NCI-H146 treated with DMSO at 0.1 percent for 48 hours (cell line): ENCODE measurements at regions not wholly inside any gene's neighbourhood (a gene's known extent, or its start where the extent isn't known, plus 50 kb on each side); places are given as distances from the start of the nearest gene placed in this dataset.
"Not testable (repeated sequence)": the region's sequence is repeated elsewhere in the genome, so short reads cannot be mapped to it uniquely, and the experiment has no call there.

Experiments
- DNase-seq: peaks from one replicate; lab custom pipeline; 2025; ENCODE audit not compliant: unreplicated experiment; lab: John Stamatoyannopoulos, UW

DNA sequence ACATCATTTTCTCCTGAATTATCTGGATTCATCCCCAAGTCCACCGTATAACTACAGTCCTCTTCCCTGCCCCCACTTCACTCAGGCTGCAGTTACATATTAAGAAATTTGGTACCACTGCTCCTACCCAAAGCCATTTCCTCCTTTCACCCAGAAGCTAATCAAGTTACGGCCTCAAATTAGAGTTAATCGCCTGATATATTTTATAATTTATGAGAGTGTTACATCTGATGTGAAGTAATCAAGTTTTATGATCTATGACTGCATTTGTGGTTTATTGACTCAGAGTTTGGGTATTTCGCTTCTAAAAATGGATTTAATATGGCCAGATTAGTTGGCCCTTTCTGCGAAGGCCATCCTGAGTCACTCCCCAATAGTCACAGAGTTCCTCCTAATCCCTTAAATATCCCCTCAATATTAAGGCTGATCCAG, 223.6 kb upstream of the KIF2A start:
- no peak for DNase-seq

DNA sequence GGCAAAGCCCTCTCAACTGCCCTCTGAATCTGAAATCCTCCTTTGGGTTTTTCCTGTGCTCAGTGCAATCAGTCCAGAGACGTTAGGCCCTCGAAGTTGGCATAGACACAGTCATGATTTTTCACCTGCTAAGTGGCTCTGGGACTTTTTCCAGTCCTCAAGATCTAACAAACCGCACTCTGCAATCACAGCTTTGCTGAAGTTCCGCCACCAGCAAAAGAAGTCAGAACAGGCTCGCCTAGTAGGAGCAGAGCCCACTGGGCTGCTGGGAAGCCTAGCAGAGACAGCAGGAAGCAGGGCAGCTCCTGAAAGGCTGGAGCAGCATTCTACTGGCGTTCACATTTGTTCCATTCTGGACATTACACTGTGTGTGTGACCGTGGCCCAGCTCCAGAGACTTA, 222.8 kb upstream of the KIF2A start:
- DNase-seq, result no peak

DNA sequence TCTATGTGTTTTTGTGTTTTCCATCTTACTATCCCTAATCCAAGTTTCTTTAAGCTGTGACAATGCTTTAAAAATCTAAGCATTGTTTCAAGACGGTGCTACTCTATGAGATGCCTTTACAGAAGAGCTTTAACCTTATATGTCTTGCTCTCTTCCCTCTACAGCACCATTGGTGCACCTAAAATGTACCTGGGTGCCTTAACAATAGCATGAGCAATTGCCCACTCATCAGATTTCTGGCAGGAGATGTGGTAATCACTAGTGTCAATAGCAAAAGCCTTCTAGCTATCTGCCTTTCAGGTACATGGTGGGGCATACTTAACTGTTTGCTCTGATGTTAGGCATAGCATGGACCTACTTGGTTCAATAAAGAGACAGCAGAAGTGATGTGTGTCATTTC, 222.3 kb upstream of the KIF2A start:
- DNase-seq, result no peak

DNA sequence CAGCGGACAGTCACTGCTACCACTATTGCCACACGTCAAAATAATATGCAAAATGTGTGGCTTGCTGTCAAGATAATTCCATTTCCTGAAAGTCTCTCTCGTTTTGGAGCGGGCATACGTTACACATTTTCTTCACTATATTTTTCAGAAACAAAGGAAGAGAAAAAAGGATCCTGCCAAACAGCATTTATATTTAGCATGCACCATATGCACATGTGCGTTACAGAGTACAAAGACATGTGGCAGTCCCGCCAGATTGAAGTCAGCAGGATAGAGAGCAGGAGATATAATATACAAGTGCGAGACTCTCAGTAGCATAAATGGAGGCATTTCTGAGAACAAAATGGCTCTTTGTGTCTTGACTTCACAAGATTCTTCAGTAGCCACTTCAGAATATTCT, 221.6 kb upstream of the KIF2A start:
- DNase-seq, result no peak

DNA sequence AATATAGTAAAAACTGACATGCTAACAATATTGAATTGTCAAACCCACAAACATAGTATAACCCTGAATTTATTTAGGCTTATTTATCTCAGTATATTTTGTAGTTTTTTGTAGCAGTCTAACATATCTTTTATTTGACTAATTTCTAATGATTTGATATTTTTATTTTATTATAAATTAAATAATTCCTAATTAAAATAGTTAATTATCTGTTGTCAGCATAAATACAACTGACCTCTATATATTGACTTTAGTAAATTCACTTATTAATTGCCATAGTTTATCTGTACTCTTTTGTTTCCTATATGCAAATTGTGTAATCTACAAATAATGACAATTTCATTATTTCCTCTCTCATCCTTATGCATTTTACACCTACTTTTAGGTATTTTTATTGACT, 215.1 kb upstream of the KIF2A start:
- DNase-seq, result no peak

DNA sequence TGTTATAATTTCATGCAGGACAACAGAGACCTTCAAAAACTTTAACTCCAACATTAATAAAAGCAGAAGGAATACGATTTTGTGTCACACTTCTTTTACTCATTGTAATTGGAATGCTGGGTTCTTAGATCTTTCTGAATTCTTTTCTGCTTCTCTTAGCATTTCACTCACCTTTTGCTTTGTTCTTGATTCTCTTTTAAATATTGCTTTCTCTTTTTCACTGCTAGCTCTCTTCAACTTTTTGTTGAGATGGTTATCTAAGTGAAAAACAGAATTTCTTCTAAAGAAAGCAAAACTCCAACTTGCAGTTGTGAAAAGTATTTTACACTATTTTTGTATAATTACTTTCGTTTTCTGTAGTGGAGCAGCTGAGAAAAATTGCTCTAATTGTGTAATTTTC, 212.6 kb upstream of the KIF2A start:
- DNase-seq, result no peak

DNA sequence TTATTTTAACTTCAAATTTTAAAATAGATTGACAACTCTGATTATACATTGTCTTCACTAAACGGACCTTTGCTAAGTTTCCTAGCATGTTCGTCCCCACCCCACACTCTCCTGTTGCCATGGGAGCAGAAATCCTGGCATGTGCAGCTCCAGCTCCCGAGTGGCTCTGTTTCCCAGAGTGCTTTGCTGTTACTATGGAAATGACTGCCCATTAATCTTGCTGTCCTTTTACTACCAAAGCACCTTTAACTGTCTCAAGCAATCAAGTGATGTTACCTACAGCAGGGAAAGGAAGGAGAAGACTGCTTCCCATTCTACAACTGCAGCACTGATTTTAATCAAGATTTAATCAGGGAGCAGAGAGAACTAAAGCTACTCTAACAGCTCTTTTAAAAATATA, 212.0 kb upstream of the KIF2A start:
- no peak for DNase-seq

DNA sequence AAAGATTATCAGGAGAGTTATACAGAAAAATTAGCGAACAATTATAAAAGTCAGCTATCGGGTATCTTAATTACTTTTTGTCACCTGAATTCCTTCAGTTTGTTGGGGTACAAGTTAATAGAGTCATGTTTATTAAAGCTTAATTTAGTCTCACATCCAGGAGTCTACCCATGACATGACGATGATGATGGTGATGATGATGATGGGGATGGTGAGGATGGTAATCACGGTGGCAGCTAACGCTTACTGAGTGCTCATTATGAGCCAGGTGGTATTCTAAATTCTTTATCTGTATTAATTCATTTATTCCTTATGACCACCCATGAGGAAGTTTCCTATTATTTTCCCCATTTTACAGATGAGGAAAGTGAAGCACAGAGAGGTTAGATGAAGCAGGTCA, 208.6 kb upstream of the KIF2A start:
- no peak for DNase-seq

DNA sequence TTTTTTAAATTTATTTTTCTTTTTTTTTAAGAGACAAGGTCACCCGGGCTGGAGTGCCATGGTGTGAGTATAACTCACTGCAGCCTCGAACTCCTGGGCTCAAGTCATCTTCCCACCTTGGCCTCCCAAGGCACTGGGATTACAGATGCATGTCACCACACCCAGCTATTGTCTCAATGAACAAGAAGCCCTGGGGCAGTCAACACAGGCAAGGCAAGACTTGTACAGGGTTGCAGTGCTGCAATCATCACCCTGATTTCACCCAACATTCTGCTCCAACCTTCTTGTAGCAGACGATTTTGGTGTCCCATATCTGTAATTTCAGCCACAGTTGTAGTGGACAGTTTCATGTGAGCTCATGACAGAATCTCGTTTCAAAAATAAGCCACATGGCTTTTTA, 205.8 kb upstream of the KIF2A start:
- no peak for DNase-seq

DNA sequence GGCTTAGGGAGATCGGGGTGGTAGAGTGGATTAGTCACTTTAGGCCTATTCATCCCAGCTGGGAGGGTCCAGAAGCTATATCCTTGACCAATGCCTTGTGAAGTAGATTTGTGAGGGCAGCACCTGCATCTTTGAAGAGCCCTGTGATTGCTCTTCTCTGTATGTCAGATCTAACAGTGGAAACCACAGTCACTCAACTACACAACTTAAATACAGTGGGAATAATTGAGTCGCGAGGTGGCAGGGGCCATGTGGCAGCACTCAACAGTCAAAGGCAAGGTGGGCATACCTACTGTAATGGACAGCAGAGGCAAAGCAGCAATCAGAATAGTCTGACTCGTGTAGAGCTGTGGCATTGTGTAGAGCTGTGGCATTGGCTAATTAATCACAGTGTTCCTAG, 202.1 kb upstream of the KIF2A start:
- not testable (repeated sequence) for DNase-seq

DNA sequence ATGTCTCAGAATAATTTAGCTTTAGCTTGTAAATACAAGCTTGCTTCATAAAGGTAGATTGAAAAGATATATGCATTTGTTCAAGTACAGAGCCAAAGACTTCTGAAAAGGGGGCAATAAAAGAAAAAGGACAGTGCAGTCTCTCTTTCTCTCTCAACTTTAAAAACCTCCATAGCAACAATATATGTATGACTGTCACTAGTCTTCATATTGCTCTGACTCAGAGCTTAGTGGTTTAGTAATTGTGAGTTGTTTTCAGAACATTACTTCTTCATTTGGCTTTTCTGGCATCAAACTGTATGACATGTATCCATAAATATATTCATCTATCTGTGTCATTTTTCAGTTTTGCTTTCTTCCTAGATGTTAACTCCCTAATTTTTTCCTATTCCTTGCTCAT, 194.6 kb upstream of the KIF2A start:
- no peak for DNase-seq

DNA sequence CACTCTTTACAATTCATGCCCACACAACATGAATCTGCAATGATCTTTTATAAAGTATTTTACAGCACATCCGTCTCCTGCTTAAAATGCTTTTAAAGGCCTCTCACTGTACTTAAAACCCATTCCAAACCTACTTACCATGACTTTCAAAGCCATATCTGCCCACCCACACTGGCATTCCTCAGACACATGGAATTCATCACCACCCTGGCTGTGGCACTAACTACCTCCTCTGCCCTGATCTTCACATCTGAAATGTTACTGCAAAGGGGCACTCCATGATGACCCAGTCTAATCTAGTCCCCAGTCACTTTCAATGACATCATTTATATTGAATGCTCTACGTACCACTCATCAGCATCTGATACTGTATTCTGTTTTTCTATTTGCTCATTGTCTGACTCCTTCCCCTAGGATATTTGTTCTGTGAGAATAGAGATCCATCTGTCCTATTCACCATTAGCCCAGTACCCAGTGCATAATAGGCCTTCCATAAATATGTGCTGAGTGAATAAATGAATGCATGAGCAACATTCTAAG, 193.2 kb upstream of the KIF2A start:
- DNase-seq, result no peak

DNA sequence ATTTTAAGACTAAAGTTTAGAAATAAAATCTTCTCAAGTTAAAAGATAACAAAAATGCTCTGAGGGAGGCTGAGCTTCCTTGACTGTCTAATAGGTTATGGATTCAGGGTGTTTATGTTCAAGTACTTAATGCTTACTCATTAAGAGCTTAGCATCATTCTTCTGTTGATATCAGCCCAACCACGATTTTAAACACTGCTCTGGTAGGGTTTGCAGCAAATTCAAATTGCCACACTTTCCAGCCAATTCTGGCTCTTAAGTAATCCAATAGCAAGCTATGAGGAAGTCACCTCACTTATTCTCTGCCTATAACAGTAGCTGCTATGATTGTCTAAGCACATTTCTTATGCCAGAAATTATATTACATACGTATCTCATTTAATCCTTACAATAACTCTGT, 191.0 kb upstream of the KIF2A start:
- DNase-seq, result no peak

DNA sequence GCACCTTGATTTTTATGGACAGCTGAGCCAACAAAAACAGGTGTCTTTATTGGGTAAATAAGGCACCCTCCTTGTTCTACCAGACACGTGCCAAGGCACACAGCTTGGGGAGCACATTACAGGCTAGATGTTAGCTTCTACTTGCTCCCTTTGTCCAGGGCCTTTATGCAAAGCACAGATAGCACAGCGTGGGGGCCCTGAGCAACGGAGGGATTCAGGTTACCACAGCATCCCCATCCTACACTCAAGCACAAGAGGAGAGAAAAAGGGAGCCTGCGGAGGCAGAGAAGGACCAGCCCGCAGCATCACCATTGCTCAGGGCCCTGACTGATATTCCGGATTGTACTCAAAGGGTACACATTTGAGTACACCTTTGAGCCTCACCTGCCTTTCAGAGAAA, 181.7 kb upstream of the KIF2A start:
- no peak for DNase-seq

DNA sequence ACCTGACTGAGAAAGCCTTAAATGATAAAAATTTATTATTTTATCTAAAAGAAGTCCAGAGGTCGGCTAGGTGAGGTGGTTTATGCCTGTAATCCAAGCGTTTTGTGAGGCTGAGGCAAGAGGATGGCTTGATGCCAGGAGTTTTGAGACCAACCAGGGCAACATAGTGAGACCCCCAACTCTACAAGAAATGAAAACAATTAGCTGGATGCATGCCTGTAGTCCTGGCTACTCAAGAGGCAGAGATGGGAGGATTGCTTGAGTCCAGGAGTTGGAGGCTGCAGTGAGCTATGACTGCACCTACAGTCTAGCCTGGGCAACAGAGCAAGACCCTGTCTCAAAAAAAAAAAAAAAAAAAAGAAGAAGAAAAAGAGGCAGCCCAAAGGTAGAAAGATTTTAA, 179.9 kb upstream of the KIF2A start:
- DNase-seq, result no peak

DNA sequence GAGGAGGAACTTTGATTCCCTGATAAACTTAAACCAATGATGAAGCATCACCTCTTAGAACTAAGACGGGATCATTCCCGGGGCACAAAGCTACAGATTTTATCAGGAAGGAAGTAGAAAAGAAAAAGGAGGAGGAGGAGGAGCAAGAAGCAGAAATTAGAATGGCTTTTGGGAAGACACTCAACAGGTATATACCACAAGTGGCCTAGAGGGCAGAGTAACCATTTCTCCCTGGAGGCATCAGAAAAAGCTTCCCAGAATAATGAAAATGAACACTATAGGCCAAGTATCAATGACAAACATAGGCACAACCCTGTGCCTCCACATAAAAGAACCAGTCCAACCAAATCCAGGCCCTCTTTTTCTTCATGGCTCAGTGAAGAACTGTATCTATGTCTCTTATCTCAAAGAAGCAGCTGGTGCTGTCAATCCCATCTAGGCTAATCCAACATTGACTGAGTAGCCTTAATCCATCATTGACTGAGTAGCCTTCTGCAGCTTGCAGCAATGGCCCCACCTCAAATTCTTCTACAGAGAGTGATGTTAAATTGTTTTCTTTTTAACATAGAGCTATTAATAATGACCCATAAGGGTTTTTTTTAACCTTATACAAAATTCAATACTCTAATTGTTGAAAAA, 178.8 kb upstream of the KIF2A start:
- no peak for DNase-seq

DNA sequence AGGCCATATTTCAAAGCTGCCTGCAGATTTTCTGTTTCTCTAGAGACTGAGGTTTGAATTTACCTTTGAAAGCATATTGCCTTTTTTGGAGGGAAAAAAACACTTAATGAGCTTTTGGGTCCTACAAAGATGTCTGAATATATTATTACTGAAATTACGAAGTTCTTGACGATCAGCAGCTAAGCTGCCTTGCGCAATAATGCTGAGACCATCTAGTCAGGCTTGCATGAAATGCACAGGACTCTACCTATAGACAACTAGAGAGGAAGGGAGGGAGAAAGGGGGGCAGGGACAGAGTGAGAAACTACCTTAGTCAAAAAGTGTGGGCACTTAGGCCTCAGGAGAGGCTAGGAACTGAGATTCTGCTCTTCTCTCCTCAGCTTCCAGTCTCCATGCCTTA, 175.9 kb upstream of the KIF2A start:
- DNase-seq, result no peak

DNA sequence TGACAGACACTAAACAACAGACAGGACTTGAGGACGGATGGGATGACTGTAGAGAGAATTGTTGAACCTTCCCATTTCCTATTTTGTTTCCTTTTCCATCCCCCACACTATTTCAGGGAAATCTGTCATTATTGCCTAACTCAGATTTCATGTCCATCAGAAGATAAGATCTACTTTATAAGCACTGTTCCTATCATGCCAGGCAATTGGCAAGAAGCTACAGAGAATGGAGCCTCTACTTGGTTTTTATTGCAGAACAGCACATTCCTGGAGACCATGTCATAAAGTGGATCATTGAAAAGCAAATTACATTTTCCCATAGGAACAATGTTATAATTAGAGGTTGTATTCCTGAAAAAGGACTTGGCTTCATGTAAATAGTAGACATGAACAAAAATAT, 173.7 kb upstream of the KIF2A start:
- DNase-seq, result no peak

DNA sequence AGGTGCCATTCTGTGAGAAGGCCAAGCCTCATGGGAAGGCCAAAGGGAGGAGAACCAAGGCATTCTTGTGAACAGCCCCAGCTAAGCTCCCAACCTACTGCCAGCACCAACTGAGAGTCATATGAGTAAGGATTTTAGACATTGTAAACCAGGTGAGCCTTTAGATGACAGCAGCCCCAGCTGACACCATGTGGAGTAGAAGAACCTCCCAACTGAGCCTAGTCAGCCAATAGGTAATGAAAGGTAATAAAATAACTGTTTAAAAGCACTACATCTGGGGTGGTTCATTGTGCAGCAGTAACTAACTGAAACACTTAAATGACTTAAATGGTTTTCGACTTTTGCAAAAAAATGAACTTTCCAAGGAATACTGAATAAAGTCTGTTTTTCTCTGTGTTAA, 172.6 kb upstream of the KIF2A start:
- no peak for DNase-seq

DNA sequence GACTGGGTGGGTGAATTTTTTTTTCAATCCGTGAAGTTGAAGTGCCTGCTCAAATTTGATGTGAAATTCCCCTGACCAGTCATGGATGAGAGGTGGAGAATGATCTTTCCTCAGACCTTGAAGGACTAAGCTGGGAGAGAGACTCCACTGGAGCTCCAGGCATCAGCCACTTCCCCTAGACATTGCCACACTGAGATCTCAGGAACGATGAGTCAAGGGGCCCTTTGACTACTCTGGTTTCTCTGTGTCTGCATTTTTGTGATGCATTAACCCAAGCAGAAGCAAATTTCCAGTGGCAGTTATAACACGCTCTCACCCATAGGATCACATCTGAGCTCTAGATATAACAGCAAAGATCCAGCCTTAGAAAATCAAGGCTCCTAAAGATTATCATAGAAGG, 171.2 kb upstream of the KIF2A start:
- DNase-seq, result no peak

DNA sequence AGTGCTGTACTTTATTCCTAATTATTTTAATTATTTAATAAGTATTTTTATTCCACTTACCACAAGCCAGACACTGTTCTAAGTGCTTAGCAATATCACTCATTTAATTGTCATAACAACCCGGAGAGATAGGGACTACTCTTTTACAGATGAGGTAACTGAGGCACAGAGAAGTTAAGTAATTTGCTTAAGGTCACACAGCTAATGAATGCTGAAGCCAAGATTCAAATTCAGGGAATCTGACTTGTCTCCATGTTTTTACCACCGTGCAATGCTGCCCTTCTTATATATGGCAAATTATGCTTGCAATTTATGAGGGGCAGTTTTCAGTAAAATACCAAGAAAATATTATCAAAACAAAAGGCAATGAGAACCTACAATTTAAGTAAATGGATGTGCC, 168.4 kb upstream of the KIF2A start:
- no peak for DNase-seq

DNA sequence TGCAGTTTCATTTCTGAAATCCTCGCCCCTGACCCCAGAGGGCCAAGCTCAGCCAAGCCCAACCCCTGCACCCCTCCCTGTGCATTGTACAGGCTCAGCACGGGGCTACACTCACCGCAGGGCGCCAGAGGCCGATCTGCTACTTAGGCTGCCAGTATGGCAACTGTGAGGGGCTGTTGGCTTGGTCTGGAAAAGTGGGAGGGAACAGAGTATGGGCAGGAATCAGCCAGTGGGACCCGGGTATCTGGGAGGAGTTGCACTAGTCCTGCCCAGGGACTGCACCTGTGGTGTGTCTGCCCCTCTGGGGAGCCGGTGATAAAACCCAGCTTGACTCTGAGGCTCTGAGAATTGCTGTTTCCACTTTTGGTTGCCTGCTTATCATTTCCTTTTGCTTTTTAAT, 167.4 kb upstream of the KIF2A start:
- no peak for DNase-seq

DNA sequence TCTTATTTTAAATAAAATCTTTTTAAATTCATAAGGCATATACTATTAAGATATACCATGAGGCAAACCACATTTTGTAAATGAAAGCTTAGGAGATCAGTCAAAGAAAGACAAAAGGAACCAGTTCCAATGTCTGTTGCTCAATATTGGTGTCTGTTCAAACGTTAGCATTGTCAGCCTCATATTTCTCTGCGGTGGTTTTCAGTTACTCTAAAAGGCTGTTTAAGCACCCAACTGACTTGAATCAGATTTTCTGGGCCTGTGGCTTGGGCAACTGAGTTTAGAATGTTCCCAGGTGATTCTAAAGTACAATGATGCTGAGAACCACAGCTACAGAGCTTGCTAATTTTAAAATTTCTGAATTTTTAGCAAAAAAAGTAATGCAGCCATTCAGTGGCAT, 166.3 kb upstream of the KIF2A start:
- no peak for DNase-seq

DNA sequence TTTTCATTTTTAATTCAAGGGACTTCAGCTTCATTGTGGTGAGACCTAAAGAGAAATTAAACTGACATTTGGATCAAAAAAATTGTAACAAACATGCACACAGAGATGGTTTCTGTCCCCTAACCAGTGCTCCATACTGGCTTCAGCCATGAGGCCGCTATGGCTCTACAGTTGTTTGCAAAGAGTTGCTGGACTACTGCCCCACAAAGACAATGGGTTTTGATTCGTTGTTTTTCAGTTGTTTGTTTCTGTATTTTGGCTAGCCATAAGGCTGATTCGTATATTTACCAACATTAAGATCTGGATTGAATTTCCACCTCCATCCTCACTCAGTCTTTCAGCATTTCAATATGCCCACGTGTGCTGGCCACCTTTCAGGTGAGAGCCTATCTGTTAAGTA, 163.7 kb upstream of the KIF2A start:
- no peak for DNase-seq
